SK-N-SH (cell line): ENCODE measurements at regions not wholly inside any gene's neighbourhood (a gene's known extent, or its start where the extent isn't known, plus 50 kb on each side); places are given as distances from the start of the nearest gene placed in this dataset.

Experiments
- CTCF ChIA-PET: fragments of 300-600, 350-600 bp; formaldehyde crosslinking; extraction: SDS; loops from one replicate; lab custom pipeline; 2021; lab: Yijun Ruan, JAX
- POLR2A ChIA-PET: fragments of 350-600 bp; sonication (Branson Sonifier 250); formaldehyde crosslinking; extraction: SDS; loops from one replicate; lab custom pipeline; 2020; ENCODE audit warnings: antibody characterized with exemption, inconsistent platforms; lab: Yijun Ruan, JAX
- DNase-seq: peaks from one replicate; pipeline ENCODE4 v3.0.0; 2012
- H2AFZ ChIP-seq: fragments of 200-600 bp; sonication (generic); 2 replicates; pipeline ENCODE4 v1.8.1; 2016; ENCODE audit warnings: antibody characterized with exemption, mild to moderate bottlenecking, low read depth
- H3F3A ChIP-seq: fragments of 200-600 bp; sonication (generic); replicated peaks from 2 replicates; pipeline ENCODE3; 2016; ENCODE audit warnings: antibody characterized with exemption, mild to moderate bottlenecking; ENCODE audit not compliant: insufficient read depth
- H3K27ac ChIP-seq, 2 experiments: fragments of 200-500 bp in 1 of 2; fragments of 200-600 bp in 1 of 2; sonication (Bioruptor generic) in 1 of 2; sonication (generic), shearing (Covaris generic) in 1 of 2; 2 replicates each; pipeline versions ENCODE4 v1.5.1 to v1.6.1; 2014 to 2016; ENCODE audit warnings: low read depth in 2 of 2, inconsistent platforms in 1 of 2, low read length in 1 of 2, mild to moderate bottlenecking in 1 of 2, mixed read lengths in 1 of 2
- H3K27me3 ChIP-seq: fragments of 200-600 bp; sonication (generic), shearing (Covaris generic); 2 replicates; pipeline ENCODE4 v1.6.1; 2016; ENCODE audit warnings: mixed run types; ENCODE audit not compliant: insufficient read depth
- H3K36me3 ChIP-seq, 2 experiments: fragments of 200-500 bp in 1 of 2; fragments of 200-600 bp in 1 of 2; sonication (Bioruptor generic) in 1 of 2; sonication (generic) in 1 of 2; replicated peaks in 1 of 2; 2 replicates each; pipeline versions ENCODE3 to v1.5.1; 2014 to 2016; ENCODE audit warnings: low read length in 1 of 2, mild to moderate bottlenecking in 1 of 2; ENCODE audit not compliant: insufficient read depth in 2 of 2, control insufficient read depth in 1 of 2
- H3K4me1 ChIP-seq, 2 experiments: fragments of 200-500 bp in 1 of 2; fragments of 200-600 bp in 1 of 2; sonication (Bioruptor generic) in 1 of 2; sonication (generic), shearing (Covaris generic) in 1 of 2; 2 replicates each; pipeline versions ENCODE4 v1.5.1 to v1.6.1; 2014 to 2016; ENCODE audit warnings: low read depth in 1 of 2, low read length in 1 of 2, mixed run types in 1 of 2; ENCODE audit not compliant: insufficient read depth in 2 of 2, control insufficient read depth in 1 of 2
- H3K4me2 ChIP-seq: fragments of 200-600 bp; sonication (generic), shearing (Covaris generic); 2 replicates; pipeline ENCODE4 v1.6.1; 2017; ENCODE audit warnings: mixed run types
- H3K4me3 ChIP-seq, 2 experiments: fragments of 200-500 bp in 1 of 2; fragments of 200-600 bp in 1 of 2; sonication (Bioruptor generic) in 1 of 2; sonication (generic), shearing (Covaris generic) in 1 of 2; 2 replicates each; pipeline versions ENCODE4 v1.5.1 to v1.8.1; 2014 to 2016; ENCODE audit warnings: low read depth in 2 of 2, inconsistent platforms in 1 of 2, low read length in 1 of 2, mild to moderate bottlenecking in 1 of 2, mixed read lengths in 1 of 2, moderate library complexity in 1 of 2
- H3K79me2 ChIP-seq: fragments of 200-600 bp; sonication (generic); 2 replicates; pipeline ENCODE4 v1.8.1; 2017; ENCODE audit warnings: mild to moderate bottlenecking; ENCODE audit not compliant: insufficient read depth
- H3K9ac ChIP-seq: fragments of 200-600 bp; sonication (generic); 2 replicates; pipeline ENCODE4 v1.6.1; 2017; ENCODE audit warnings: mixed run types
- H3K9me2 ChIP-seq: fragments of 200-600 bp; sonication (generic); 2 replicates; pipeline ENCODE4 v1.6.1; 2017; ENCODE audit warnings: mixed run types
- H3K9me3 ChIP-seq: fragments of 200-600 bp; sonication (generic); 2 replicates; pipeline ENCODE4 v1.6.1; 2017; ENCODE audit warnings: mixed run types, mild to moderate bottlenecking, moderate library complexity
- H4K20me1 ChIP-seq: fragments of 200-600 bp; sonication (generic); 2 replicates; pipeline ENCODE4 v1.6.1; 2017; ENCODE audit warnings: mild to moderate bottlenecking, mixed run types; ENCODE audit not compliant: insufficient read depth
- CHD2 ChIP-seq: fragments of 150-350 bp; IDR thresholded peaks from 2 replicates; pipeline ENCODE4 v1.6.1; 2018; ENCODE audit warnings: low read length; ENCODE audit not compliant: partially characterized antibody
- CTCF ChIP-seq: fragments of 200-600 bp; sonication (generic); IDR thresholded peaks from 2 replicates; pipeline ENCODE4 v1.6.1; 2017; ENCODE audit warnings: antibody characterized with exemption, mild to moderate bottlenecking, moderate library complexity
- EP300 ChIP-seq, 2 experiments: IDR thresholded peaks; 2 replicates each; pipeline versions ENCODE4 v1.4.0 to v1.6.1; 2012; ENCODE audit warnings: borderline replicate concordance in 1 of 2, low read depth in 1 of 2, low read length in 1 of 2
- FOSL2 ChIP-seq: IDR thresholded peaks from 2 replicates; pipeline ENCODE4 v1.4.0; 2012; ENCODE audit warnings: low read depth, mild to moderate bottlenecking, moderate library complexity, borderline replicate concordance
- FOXM1 ChIP-seq: IDR thresholded peaks from 2 replicates; pipeline ENCODE4 v1.4.0; 2012; ENCODE audit warnings: low read depth, mild to moderate bottlenecking
- GABPA ChIP-seq: IDR thresholded peaks from 2 replicates; pipeline ENCODE4 v1.4.0; 2012; ENCODE audit warnings: low read depth, mild to moderate bottlenecking
- GATA2 ChIP-seq: sonication (generic); formaldehyde crosslinking; IDR thresholded peaks from 2 replicates; pipeline ENCODE4 v1.5.0; 2020; ENCODE audit warnings: mild to moderate bottlenecking, missing genetic modification reagents
- JUND ChIP-seq: IDR thresholded peaks from 2 replicates; pipeline ENCODE4 v1.4.0; 2012
- MAX ChIP-seq: IDR thresholded peaks from 2 replicates; pipeline ENCODE4 v1.4.0; 2012; ENCODE audit warnings: low read depth
- MXI1 ChIP-seq: IDR thresholded peaks from 2 replicates; pipeline ENCODE4 v1.6.1; 2012; ENCODE audit warnings: mild to moderate bottlenecking, low read depth, low read length, improper control_type of control experiment
- NFIC ChIP-seq: IDR thresholded peaks from 2 replicates; pipeline ENCODE4 v1.4.0; 2012; ENCODE audit warnings: borderline replicate concordance
- NRF1 ChIP-seq: IDR thresholded peaks from 2 replicates; pipeline ENCODE4 v1.6.1; 2012; ENCODE audit warnings: low read depth, mild to moderate bottlenecking, low read length
- PBX3 ChIP-seq: IDR thresholded peaks from 2 replicates; pipeline ENCODE4; 2012
- RAD21 ChIP-seq: IDR thresholded peaks from 2 replicates; pipeline ENCODE4 v1.6.1; 2012; ENCODE audit warnings: mild to moderate bottlenecking, low read length
- RXRA ChIP-seq: IDR thresholded peaks from 2 replicates; pipeline ENCODE4 v1.4.0; 2012; ENCODE audit warnings: low read depth, mild to moderate bottlenecking, borderline replicate concordance
- TAF1 ChIP-seq: IDR thresholded peaks from 2 replicates; pipeline ENCODE4 v1.6.1; 2012; ENCODE audit warnings: low read depth, mild to moderate bottlenecking, low read length, moderate library complexity, borderline replicate concordance
- TCF12 ChIP-seq: IDR thresholded peaks from 2 replicates; pipeline ENCODE4 v1.4.0; 2012
- USF1 ChIP-seq: IDR thresholded peaks from 2 replicates; pipeline ENCODE4 v1.4.0; 2012; ENCODE audit warnings: low read depth, borderline replicate concordance
- ZBTB33 ChIP-seq: IDR thresholded peaks from 2 replicates; pipeline ENCODE4 v1.4.0; 2012; ENCODE audit warnings: low read depth, borderline replicate concordance
- WGBS: methylation state at CpG from one replicate; pipeline ENCODE4 v1.1.6; 2017; ENCODE audit warnings: low lambda C conversion rate; 5-methylcytosine and 5-hydroxymethylcytosine counted together

GRCh38 chr3:87733671-87734367, 325.0 kb downstream of the CGGBP1 start:
- Histone ChIP-seq H3K4me2 (no peak overlapping the region), H3K9me3 (no peaks in the 10 kb centered on the region), H3K4me3 (no peak overlapping the region), H4K20me1 (no peaks in the 10 kb centered on the region), H3K9ac (no peak overlapping the region), H3K27me3 (no peaks in the 10 kb centered on the region), H3K4me1 (no peaks in the 10 kb centered on the region), H3K9me2 (no peaks in the 10 kb centered on the region), H3F3A (no peaks in the 10 kb centered on the region), H3K79me2 (no peaks in the 10 kb centered on the region), H3K27ac (no peak overlapping the region), H2AFZ (no peak overlapping the region), H3K36me3 (no peaks in the 10 kb centered on the region)
- 8% methylated on average over 10 of the region's 10 CpGs for WGBS
- CTCF ChIA-PET, result no interaction called here
- no peak for TF ChIP-seq RAD21
- no peak for TF ChIP-seq TAF1
- no peak for TF ChIP-seq CTCF
- TF ChIP-seq CHD2, result no peak
- no peak for TF ChIP-seq NRF1
- TF ChIP-seq FOXM1, result no peak
- TF ChIP-seq GATA2 (CRISPR knock-in tag), result no peak
- no peak for TF ChIP-seq EP300 (IDR thresholded peaks at IDR 0.05; ENCODE audit: borderline replicate concordance in 1 of 2, low read depth in 1 of 2, low read length in 1 of 2)
- no peak for TF ChIP-seq ZBTB33
- no peak for TF ChIP-seq RXRA
- TF ChIP-seq MAX, result no peak
- TF ChIP-seq TCF12, result no peak
- no peak for TF ChIP-seq FOSL2
- no peak for TF ChIP-seq USF1
- TF ChIP-seq JUND, result no peak
- TF ChIP-seq PBX3, result no peak
- no peak for TF ChIP-seq GABPA
- no peak for TF ChIP-seq MXI1
- TF ChIP-seq NFIC, result no peak
- POLR2A ChIA-PET, result no interaction called here
- DNase-seq, result no peak
